OCI-LY7 (cell line): ENCODE measurements at regions not wholly inside any gene's neighbourhood (a gene's known extent, or its start where the extent isn't known, plus 50 kb on each side); places are given as distances from the start of the nearest gene placed in this dataset.

Experiments
- BruUV-seq: library from RNA; stranded (reverse); fragments of 400-500 nt; replicated peaks from 2 replicates; lab custom pipeline; 2021; lab: Mats Ljungman, UMichigan
- CTCF ChIA-PET: fragments of 300-600 bp; sonication (Branson Sonifier 250); formaldehyde crosslinking; loops from one replicate; lab custom pipeline; 2022; ENCODE audit warnings: antibody characterized with exemption; ENCODE audit not compliant: unreplicated experiment; lab: Charles Lee
- POLR2A ChIA-PET: fragments of 300-600 bp; sonication (Branson Sonifier 250); formaldehyde crosslinking; loops from one replicate; lab custom pipeline; 2022; ENCODE audit warnings: antibody characterized with exemption; lab: Charles Lee
- DNase-seq: peaks from one replicate; pipeline ENCODE4 v3.0.0-alpha.2; 2015; ENCODE audit warnings: low spot score
- H2AFZ ChIP-seq: fragments of 200-600 bp; sonication (generic), shearing (Covaris generic); 2 replicates; pipeline ENCODE4 v1.6.1; 2014; ENCODE audit warnings: mild to moderate bottlenecking, antibody characterized with exemption, low read length, moderate library complexity
- H3K27ac ChIP-seq: fragments of 200-600 bp; sonication (generic); 2 replicates; pipeline ENCODE4 v1.5.1; 2014; ENCODE audit warnings: mixed run types, low read depth, mild to moderate bottlenecking, moderate library complexity, low read length, inconsistent platforms; ENCODE audit not compliant: poor library complexity, severe bottlenecking
- H3K36me3 ChIP-seq: fragments of 200-600 bp; sonication (generic); 2 replicates; pipeline ENCODE4 v1.6.1; 2014; ENCODE audit warnings: mild to moderate bottlenecking, antibody characterized with exemption, low read length, moderate library complexity, mixed read lengths; ENCODE audit not compliant: insufficient read depth
- H3K4me1 ChIP-seq: fragments of 200-600 bp; sonication (generic); 2 replicates; pipeline ENCODE4 v1.5.1; 2014; ENCODE audit warnings: mild to moderate bottlenecking, low read length; ENCODE audit not compliant: insufficient read depth, poor library complexity, severe bottlenecking
- H3K4me2 ChIP-seq: fragments of 200-600 bp; sonication (generic); 2 replicates; pipeline ENCODE4 v1.6.1; 2014; ENCODE audit warnings: mild to moderate bottlenecking, low read length
- H3K4me3 ChIP-seq: fragments of 200-600 bp; sonication (generic); 2 replicates; pipeline ENCODE4 v1.5.1; 2014; ENCODE audit warnings: mild to moderate bottlenecking, low read depth, low read length; ENCODE audit not compliant: poor library complexity, severe bottlenecking
- H3K79me2 ChIP-seq: fragments of 200-600 bp; sonication (generic); 2 replicates; pipeline ENCODE4 v1.6.1; 2016; ENCODE audit warnings: low read depth, mild to moderate bottlenecking, low read length, moderate library complexity, mixed read lengths; ENCODE audit not compliant: insufficient read depth
- H3K9me2 ChIP-seq: fragments of 200-600 bp; sonication (generic); 2 replicates; pipeline ENCODE4 v1.6.1; 2016; ENCODE audit warnings: mild to moderate bottlenecking, low read length, mixed read lengths; ENCODE audit not compliant: insufficient read depth
- H3K9me3 ChIP-seq: fragments of 200-600 bp; sonication (generic); 2 replicates; pipeline ENCODE4 v1.6.1; 2014; ENCODE audit warnings: mild to moderate bottlenecking, mixed run types, low read length, mixed read lengths
- H4K20me1 ChIP-seq: fragments of 200-600 bp; sonication (generic); 2 replicates; pipeline ENCODE4 v1.6.1; 2014; ENCODE audit warnings: mild to moderate bottlenecking, antibody characterized with exemption, low read length, moderate library complexity, mixed read lengths; ENCODE audit not compliant: insufficient read depth
- CTCF ChIP-seq: fragments of 200-600 bp; sonication (generic); conservative IDR thresholded peaks from 2 replicates; pipeline ENCODE4 v1.5.1; 2014; ENCODE audit warnings: mild to moderate bottlenecking, antibody characterized with exemption, low read length, moderate library complexity, mixed read lengths
- EZH2phosphoT487 ChIP-seq: fragments of 200-600 bp; sonication (generic); IDR thresholded peaks from 2 replicates; pipeline ENCODE4 v1.6.1; 2018; ENCODE audit warnings: low read depth, borderline replicate concordance, mild to moderate bottlenecking, mixed run types, antibody characterized with exemption, low read length, moderate library complexity, mixed read lengths
- intact Hi-C: fragments of 100-400 bp; cut with micrococcal nuclease; formaldehyde crosslinking; loops from one replicate; pipeline ENCODE4 v1.10.0; 2022; ENCODE audit not compliant: unreplicated experiment

GRCh38 chr12:130031571-130032189 lies 127.9 kb upstream of the TMEM132D start:
- DNase-seq: peak; percentile 56
- Histone ChIP-seq H2AFZ (no peak overlapping the region), H3K79me2 (no peaks in the 10 kb centered on the region), H3K4me3 (no peak overlapping the region), H4K20me1 (no peaks in the 10 kb centered on the region), H3K36me3 (no peaks in the 10 kb centered on the region), H3K9me2 (no peaks in the 10 kb centered on the region), H3K9me3 (no peaks in the 10 kb centered on the region), H3K27ac (no peak overlapping the region), H3K4me2 (no peak overlapping the region), H3K4me1 (no peaks in the 10 kb centered on the region)
- CTCF ChIA-PET: interaction anchor here (0.6 kb wide), 1 partner anchor 218 kb away, joined by 3 read pairs; no protein-coding TSS in a partner anchor
- POLR2A ChIA-PET: interaction anchor here (0.6 kb wide), 1 partner anchor 229 kb away, joined by 3 read pairs; no protein-coding TSS in a partner anchor
- intact Hi-C loops: no loop called here
- TF ChIP-seq CTCF (peak; percentile 99), EZH2phosphoT487 (no peak)
- BruUV-seq: no TSS peak

- no peaks in the 10 kb centered on the region for H3K79me2 ChIP-seq
- intact Hi-C loops: no loop called here
- no peak overlapping the region for H3K27ac ChIP-seq
- ChIA-PET CTCF (interaction anchor here (0.5 kb wide), 1 partner anchor 380 kb away, joined by 4 read pairs; no protein-coding TSS in a partner anchor), POLR2A (interaction anchor here (0.6 kb wide), 1 partner anchor 1636 kb away, joined by 3 read pairs; no protein-coding TSS in a partner anchor)
- TF ChIP-seq CTCF (peak; percentile 65), EZH2phosphoT487 (no peak)
- no peaks in the 10 kb centered on the region for H3K36me3 ChIP-seq
- H3K4me2 ChIP-seq: no peak overlapping the region
- no peaks in the 10 kb centered on the region for H3K9me2 ChIP-seq
- no peaks in the 10 kb centered on the region for H4K20me1 ChIP-seq
- no TSS peak for BruUV-seq
- H3K4me3 ChIP-seq: no peak overlapping the region
- H2AFZ ChIP-seq: no peak overlapping the region
- no peak for DNase-seq
- no peaks in the 10 kb centered on the region for H3K4me1 ChIP-seq
- H3K9me3 ChIP-seq: peaks cover 6% of the 10 kb centered on the region; the same call in 1 of the 2 replicates
These were observed 120.1 kb upstream of the FZD10 start for GRCh38 chr12:130041983-130042812.
